SK-N-SH (cell line): ENCODE measurements at regions not wholly inside any gene's neighbourhood (a gene's known extent, or its start where the extent isn't known, plus 50 kb on each side); places are given as distances from the start of the nearest gene placed in this dataset.

Source experiments
- JUND ChIP-seq: IDR thresholded peaks from 2 replicates; pipeline ENCODE4 v1.4.0; 2012
- MXI1 ChIP-seq: IDR thresholded peaks from 2 replicates; pipeline ENCODE4 v1.6.1; 2012; ENCODE audit warnings: mild to moderate bottlenecking, low read depth, low read length, improper control_type of control experiment
- POLR2AphosphoS5 ChIP-seq: IDR thresholded peaks from 2 replicates; pipeline ENCODE4 v1.6.1; 2012; ENCODE audit warnings: low read depth, low read length
- RCOR1 ChIP-seq: fragments of 150-350 bp; IDR thresholded peaks from 2 replicates; pipeline ENCODE4 v1.6.1; 2017; ENCODE audit warnings: antibody characterized with exemption, low read length
- TAF1 ChIP-seq: IDR thresholded peaks from 2 replicates; pipeline ENCODE4 v1.6.1; 2012; ENCODE audit warnings: low read depth, mild to moderate bottlenecking, low read length, moderate library complexity, borderline replicate concordance
- YY1 ChIP-seq: IDR thresholded peaks from 2 replicates; pipeline ENCODE4 v1.4.0; 2012; ENCODE audit warnings: low read depth, mild to moderate bottlenecking
- TF ChIP-seq, protein P1 (sequence below): IDR thresholded peaks from 2 replicates; pipeline ENCODE4; 2012
- TF ChIP-seq, protein P2 (sequence below): fragments of 200-600 bp; sonication (generic); IDR thresholded peaks from 2 replicates; pipeline ENCODE4 v1.6.1; 2017; ENCODE audit warnings: antibody characterized with exemption, mild to moderate bottlenecking, moderate library complexity
- TF ChIP-seq, protein P3 (sequence below): IDR thresholded peaks from 2 replicates; pipeline ENCODE4 v1.4.0; 2012; ENCODE audit warnings: low read depth

DNA sequence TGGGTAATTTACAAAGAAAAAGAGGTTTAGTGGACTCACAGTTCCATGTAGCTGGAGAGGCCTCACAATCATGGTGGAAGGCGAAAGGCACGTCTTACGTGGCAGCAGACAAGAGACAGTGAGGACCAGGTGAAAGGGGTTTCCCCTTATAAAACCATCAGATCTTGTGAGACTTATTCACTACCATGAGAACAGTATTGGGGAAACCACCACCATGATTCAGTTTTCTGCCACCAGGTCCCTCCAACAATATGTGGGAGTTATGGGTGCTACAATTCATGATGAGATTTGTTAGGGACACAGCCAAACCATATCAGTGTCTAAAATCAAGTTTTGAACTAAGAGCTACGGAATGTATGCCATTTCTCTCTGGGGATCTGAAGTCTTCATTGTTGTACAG lies 354.8 kb upstream of the C2CD4B start:
- TF ChIP-seq, protein P1, sequence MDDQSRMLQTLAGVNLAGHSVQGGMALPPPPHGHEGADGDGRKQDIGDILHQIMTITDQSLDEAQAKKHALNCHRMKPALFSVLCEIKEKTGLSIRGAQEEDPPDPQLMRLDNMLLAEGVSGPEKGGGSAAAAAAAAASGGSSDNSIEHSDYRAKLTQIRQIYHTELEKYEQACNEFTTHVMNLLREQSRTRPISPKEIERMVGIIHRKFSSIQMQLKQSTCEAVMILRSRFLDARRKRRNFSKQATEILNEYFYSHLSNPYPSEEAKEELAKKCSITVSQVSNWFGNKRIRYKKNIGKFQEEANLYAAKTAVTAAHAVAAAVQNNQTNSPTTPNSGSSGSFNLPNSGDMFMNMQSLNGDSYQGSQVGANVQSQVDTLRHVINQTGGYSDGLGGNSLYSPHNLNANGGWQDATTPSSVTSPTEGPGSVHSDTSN, result no peak
- TF ChIP-seq, protein P2, sequence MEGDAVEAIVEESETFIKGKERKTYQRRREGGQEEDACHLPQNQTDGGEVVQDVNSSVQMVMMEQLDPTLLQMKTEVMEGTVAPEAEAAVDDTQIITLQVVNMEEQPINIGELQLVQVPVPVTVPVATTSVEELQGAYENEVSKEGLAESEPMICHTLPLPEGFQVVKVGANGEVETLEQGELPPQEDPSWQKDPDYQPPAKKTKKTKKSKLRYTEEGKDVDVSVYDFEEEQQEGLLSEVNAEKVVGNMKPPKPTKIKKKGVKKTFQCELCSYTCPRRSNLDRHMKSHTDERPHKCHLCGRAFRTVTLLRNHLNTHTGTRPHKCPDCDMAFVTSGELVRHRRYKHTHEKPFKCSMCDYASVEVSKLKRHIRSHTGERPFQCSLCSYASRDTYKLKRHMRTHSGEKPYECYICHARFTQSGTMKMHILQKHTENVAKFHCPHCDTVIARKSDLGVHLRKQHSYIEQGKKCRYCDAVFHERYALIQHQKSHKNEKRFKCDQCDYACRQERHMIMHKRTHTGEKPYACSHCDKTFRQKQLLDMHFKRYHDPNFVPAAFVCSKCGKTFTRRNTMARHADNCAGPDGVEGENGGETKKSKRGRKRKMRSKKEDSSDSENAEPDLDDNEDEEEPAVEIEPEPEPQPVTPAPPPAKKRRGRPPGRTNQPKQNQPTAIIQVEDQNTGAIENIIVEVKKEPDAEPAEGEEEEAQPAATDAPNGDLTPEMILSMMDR, result no peak
- TF ChIP-seq RCOR1 (no peak), YY1 (no peak), TAF1 (no peak), JUND (no peak), POLR2AphosphoS5 (no peak), MXI1 (no peak)
- TF ChIP-seq, protein P3, sequence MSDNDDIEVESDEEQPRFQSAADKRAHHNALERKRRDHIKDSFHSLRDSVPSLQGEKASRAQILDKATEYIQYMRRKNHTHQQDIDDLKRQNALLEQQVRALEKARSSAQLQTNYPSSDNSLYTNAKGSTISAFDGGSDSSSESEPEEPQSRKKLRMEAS, result no peak
